ENCODE measurements at regions not wholly inside any gene's neighbourhood (a gene's known extent, or its start where the extent isn't known, plus 50 kb on each side); places are given as distances from the start of the nearest gene placed in this dataset.

- no peaks in the 10 kb centered on the region; a peak in 1 of 4 replicates for H3K4me1 ChIP-seq (ENCODE audit: control insufficient read depth in 1 of 2, insufficient read depth in 2 of 2, low read depth in 1 of 2, low read length in 1 of 2)
- no peak overlapping the region for H3K9ac ChIP-seq
- peak overlapping the region in 1 of 2 experiments; percentile 9; a peak in 1 of 4 replicates for H3K27ac ChIP-seq (ENCODE audit: low read depth in 2 of 2, low read length in 1 of 2)
- no peaks in the 10 kb centered on the region for H3K9me3 ChIP-seq
- H3K79me2 ChIP-seq (ENCODE audit: insufficient read depth) = no peaks in the 10 kb centered on the region; the same call in 1 of the 2 replicates
- WGBS (ENCODE audit: low lambda C conversion rate) = 49% methylated on average over 2 of the region's 2 CpGs
- H3K36me3 ChIP-seq (replicated peaks in 1 of 2; ENCODE audit: control insufficient read depth in 1 of 2, insufficient read depth in 2 of 2, low read length in 1 of 2) = peaks cover 16 to 30% of the 10 kb centered on the region in 2 experiments
- H4K20me1 ChIP-seq (ENCODE audit: insufficient read depth) = no peaks in the 10 kb centered on the region
- CTCF ChIA-PET = no interaction called here
- no peak overlapping the region for H3K4me3 ChIP-seq (ENCODE audit: low read depth in 2 of 2, low read length in 1 of 2)
- H3K27me3 ChIP-seq (ENCODE audit: insufficient read depth) = no peaks in the 10 kb centered on the region
- no peak overlapping the region for H3K4me2 ChIP-seq
- no peak overlapping the region for H2AFZ ChIP-seq (ENCODE audit: low read depth)
- DNase-seq = no peak
- peaks cover 3% of the 10 kb centered on the region for H3F3A ChIP-seq (replicated peaks; ENCODE audit: insufficient read depth)
- no peaks in the 10 kb centered on the region for H3K9me2 ChIP-seq
- POLR2A ChIA-PET = no interaction called here
- TF ChIP-seq GABPA (IDR thresholded peaks at IDR 0.05; ENCODE audit: low read depth) (no peak), FOXM1 (IDR thresholded peaks at IDR 0.05; ENCODE audit: low read depth) (no peak), SMC3 (IDR thresholded peaks at IDR 0.05; ENCODE audit: low read depth, low read length) (no peak), YY1 (IDR thresholded peaks at IDR 0.05; ENCODE audit: low read depth) (no peak), TAF1 (IDR thresholded peaks at IDR 0.05; ENCODE audit: borderline replicate concordance, low read depth, low read length) (no peak), POLR2AphosphoS5 (IDR thresholded peaks at IDR 0.05; ENCODE audit: low read depth, low read length) (no peak), USF1 (IDR thresholded peaks at IDR 0.05; ENCODE audit: borderline replicate concordance, low read depth) (no peak), MXI1 (IDR thresholded peaks at IDR 0.05; ENCODE audit: low read depth, low read length) (no peak), RCOR1 (IDR thresholded peaks at IDR 0.05; ENCODE audit: low read length) (no peak), CHD2 (IDR thresholded peaks at IDR 0.05; ENCODE audit: low read length, partially characterized antibody) (no peak), ZBTB33 (IDR thresholded peaks at IDR 0.05; ENCODE audit: borderline replicate concordance, low read depth) (no peak), USF2 (IDR thresholded peaks at IDR 0.05; ENCODE audit: borderline replicate concordance, low read depth, low read length) (no peak), EZH2phosphoT487 (IDR thresholded peaks at IDR 0.05; ENCODE audit: borderline replicate concordance, low read depth) (no peak), GATA2 (CRISPR knock-in tag; IDR thresholded peaks at IDR 0.05) (no peak), JUND (IDR thresholded peaks at IDR 0.05) (peak; percentile 36; the same call in 1 of the 2 replicates), RAD21 (IDR thresholded peaks at IDR 0.05; ENCODE audit: low read length) (no peak), TCF12 (IDR thresholded peaks at IDR 0.05) (0 out of 2 replicates have a peak, but pooled peaks have one; percentile 5), TEAD4 (IDR thresholded peaks at IDR 0.05; ENCODE audit: borderline replicate concordance, insufficient read depth) (no peak), PBX3 (IDR thresholded peaks at IDR 0.05) (0 out of 2 replicates have a peak, but pooled peaks have one; percentile 17), FOSL2 (IDR thresholded peaks at IDR 0.05; ENCODE audit: borderline replicate concordance, low read depth) (peak; percentile 41; the same call in 1 of the 2 replicates), NRF1 (IDR thresholded peaks at IDR 0.05; ENCODE audit: low read depth, low read length) (no peak), NFIC (IDR thresholded peaks at IDR 0.05; ENCODE audit: borderline replicate concordance) (no peak), MAX (IDR thresholded peaks at IDR 0.05; ENCODE audit: low read depth) (no peak), CTCF (IDR thresholded peaks at IDR 0.05) (no peak), SIN3A (IDR thresholded peaks at IDR 0.05; ENCODE audit: borderline replicate concordance, low read depth, low read length) (no peak), RXRA (IDR thresholded peaks at IDR 0.05; ENCODE audit: borderline replicate concordance, low read depth) (no peak)
These were observed 102.1 kb upstream of the TMEM168 start for GRCh38 chr7:112892263-112892662.

Data from SK-N-SH (cell line).